Prostate gland (tissue), 2 donors: ENCODE measurements at regions not wholly inside any gene's neighbourhood (a gene's known extent, or its start where the extent isn't known, plus 50 kb on each side); places are given as distances from the start of the nearest gene placed in this dataset.

Experiments
- DNase-seq: peaks from one replicate; pipeline ENCODE4 v3.0.0-alpha.2; 2019; ENCODE audit warnings: low spot score
- H3K27ac ChIP-seq, 2 donors: fragments of 200-600 bp; sonication (generic); 2 replicates each; pipeline ENCODE4 v1.5.1; 2017 to 2019
- H3K27me3 ChIP-seq: fragments of 200-600 bp; sonication (generic); replicated peaks from 2 replicates; pipeline ENCODE4 v1.5.1; 2019; ENCODE audit not compliant: insufficient read depth
- H3K36me3 ChIP-seq, 2 donors: fragments of 200-600 bp; sonication (generic); 1 replicate in 1 of 2; 2 replicates in 1 of 2; pipeline versions ENCODE4 v1.5.1 to v1.8.1; 2017 to 2019
- H3K4me1 ChIP-seq: fragments of 200-600 bp; sonication (generic); replicated peaks from 2 replicates; pipeline ENCODE4 v1.5.1; 2019
- H3K4me3 ChIP-seq, 2 donors: fragments of 200-600 bp; sonication (generic); 2 replicates each; pipeline ENCODE4 v1.5.1; 2017 to 2019
- H3K9me3 ChIP-seq: fragments of 200-600 bp; sonication (generic); 2 replicates; pipeline ENCODE4 v1.5.1; 2017
- POLR2A ChIP-seq: fragments of 450-650 bp; IDR thresholded peaks from one replicate; pipeline ENCODE4 v1.6.1; 2016; ENCODE audit warnings: antibody characterized with exemption, mild to moderate bottlenecking
- POLR2AphosphoS5 ChIP-seq: sonication (generic); formaldehyde crosslinking; IDR thresholded peaks from one replicate; pipeline ENCODE4 v1.6.1; 2017; ENCODE audit warnings: antibody characterized with exemption
- WGBS: methylation state at CpG from one replicate; pipeline ENCODE4 v1.1.5; 2018; 5-methylcytosine and 5-hydroxymethylcytosine counted together
- intact Hi-C: fragments of 100-400 bp; cut with DNase I; formaldehyde crosslinking; loops from one replicate; pipeline ENCODE4 v1.14.2; 2022
- TF ChIP-seq, protein P1 (sequence below), 4 experiments: fragments of 200-600 bp in 2 of 4; fragments of 450-650 bp in 2 of 4; sonication (generic) in 2 of 4; IDR thresholded peaks; 1 replicate in 3 of 4; 2 replicates in 1 of 4; pipeline ENCODE4 v1.5.1; 2016 to 2019; ENCODE audit warnings: antibody characterized with exemption in 4 of 4, mild to moderate bottlenecking in 2 of 4, moderate library complexity in 2 of 4

DNA sequence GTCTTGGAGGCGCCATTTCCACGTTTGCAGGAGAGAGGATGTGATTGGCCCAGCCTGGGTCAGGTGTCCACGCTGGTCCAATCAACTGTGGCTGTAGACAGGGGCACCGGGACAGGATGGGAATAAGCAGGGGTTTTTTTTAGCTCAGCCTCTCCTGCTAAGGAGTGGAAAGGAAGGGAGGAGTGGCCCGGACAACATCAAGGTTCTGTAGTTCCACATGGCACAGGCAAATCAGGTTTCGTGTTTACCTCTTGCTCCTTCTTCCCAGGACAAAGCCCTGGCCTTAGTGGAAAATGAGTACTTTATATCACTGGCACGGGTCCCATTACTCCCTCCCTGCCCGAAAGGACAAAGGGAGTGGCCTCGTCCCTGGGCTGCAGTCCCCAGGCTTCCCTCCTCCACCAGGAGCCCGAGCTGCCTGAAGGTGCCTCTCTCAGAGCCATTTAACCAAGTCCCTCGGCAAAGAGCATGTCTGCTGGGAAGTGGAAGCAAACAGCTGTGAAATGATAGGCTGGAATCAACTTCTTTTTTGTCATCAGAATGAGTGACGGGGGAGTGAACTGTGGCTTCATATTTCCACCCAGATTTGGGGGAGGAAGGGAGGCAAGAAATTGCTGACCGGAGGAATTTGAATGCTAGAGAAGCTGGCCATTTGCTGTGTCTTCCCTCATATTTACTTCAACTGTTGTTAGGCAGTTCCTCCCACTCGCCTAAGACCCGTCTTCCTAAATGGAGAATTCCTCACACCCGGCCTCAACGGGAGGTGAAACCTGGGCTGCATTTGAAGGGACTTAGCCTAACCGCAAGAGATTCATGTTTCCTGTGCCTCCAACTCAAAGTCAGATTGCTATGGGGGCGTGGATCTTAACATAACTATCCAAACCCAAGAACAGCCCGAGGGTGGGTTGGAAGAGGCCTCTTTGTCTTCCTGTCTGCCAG is 84.9 kb upstream of the SLC44A3 start:
- intact Hi-C loops, result no loop called here
- TF ChIP-seq POLR2A (no peak), POLR2AphosphoS5 (peak; percentile 17)
- TF ChIP-seq, protein P1, sequence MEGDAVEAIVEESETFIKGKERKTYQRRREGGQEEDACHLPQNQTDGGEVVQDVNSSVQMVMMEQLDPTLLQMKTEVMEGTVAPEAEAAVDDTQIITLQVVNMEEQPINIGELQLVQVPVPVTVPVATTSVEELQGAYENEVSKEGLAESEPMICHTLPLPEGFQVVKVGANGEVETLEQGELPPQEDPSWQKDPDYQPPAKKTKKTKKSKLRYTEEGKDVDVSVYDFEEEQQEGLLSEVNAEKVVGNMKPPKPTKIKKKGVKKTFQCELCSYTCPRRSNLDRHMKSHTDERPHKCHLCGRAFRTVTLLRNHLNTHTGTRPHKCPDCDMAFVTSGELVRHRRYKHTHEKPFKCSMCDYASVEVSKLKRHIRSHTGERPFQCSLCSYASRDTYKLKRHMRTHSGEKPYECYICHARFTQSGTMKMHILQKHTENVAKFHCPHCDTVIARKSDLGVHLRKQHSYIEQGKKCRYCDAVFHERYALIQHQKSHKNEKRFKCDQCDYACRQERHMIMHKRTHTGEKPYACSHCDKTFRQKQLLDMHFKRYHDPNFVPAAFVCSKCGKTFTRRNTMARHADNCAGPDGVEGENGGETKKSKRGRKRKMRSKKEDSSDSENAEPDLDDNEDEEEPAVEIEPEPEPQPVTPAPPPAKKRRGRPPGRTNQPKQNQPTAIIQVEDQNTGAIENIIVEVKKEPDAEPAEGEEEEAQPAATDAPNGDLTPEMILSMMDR (IDR thresholded peaks at IDR 0.05), result peak in 1 of 4 experiments; percentile 8
- H3K4me3 ChIP-seq, result no peak overlapping the region
- WGBS, result 54% methylated on average over 20 of the region's 20 CpGs
- no peaks in the 10 kb centered on the region for H3K27me3 ChIP-seq
- DNase-seq, result peak; percentile 54
- H3K9me3 ChIP-seq, result no peaks in the 10 kb centered on the region
- no peaks in the 10 kb centered on the region for H3K4me1 ChIP-seq
- H3K36me3 ChIP-seq, result no peaks in the 10 kb centered on the region
- H3K27ac ChIP-seq, result peak overlapping the region; percentile 23 to 31

DNA sequence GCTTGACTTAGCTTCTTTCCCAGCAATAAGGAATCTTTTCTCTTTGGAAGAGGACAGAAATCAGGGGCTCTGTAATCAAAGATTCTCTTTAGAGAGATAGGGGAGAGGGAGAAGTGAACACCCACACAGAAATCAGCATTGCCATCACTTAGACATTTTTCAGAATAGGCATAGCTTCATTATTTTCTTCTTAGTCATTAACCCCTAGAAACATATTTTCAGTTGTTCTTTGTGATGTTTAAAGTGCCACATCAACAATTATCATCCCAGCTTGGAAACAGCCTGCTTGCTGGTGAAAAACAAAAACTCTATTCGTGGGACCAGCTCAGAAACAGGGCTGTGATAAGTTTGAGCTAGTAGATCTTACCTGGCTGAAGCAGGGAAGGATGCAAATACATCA is 88.3 kb upstream of the SLC44A3 start:
- 84% methylated on average over 1 of the region's 1 CpG for WGBS
- Histone ChIP-seq H3K4me1 (no peaks in the 10 kb centered on the region), H3K27ac (no peak overlapping the region), H3K36me3 (no peaks in the 10 kb centered on the region), H3K27me3 (no peaks in the 10 kb centered on the region), H3K4me3 (no peak overlapping the region), H3K9me3 (no peaks in the 10 kb centered on the region)
- TF ChIP-seq POLR2A, result no peak
- intact Hi-C loops, result no loop called here
- no peak for DNase-seq

DNA sequence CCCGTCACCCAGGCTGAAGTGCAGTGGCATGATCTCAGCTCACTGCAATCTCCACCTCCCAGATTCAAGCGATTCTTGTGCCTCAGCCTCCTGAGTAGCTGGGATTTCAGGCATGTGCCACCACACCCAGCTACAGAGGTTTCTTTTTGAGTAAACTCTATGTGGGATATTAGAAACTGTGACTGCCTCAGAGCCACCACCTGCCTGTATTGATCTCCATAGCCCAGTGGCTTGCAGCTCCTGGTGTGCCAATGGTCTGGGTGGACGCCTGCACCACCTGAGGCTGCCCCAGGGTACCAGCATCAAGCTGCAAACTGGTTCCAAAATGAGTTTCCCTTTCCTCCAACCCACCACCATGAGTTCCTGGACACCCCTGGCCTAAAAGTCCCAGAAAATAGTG is 89.7 kb upstream of the SLC44A3 start:
- TF ChIP-seq POLR2AphosphoS5 (no peak), POLR2A (no peak)
- TF ChIP-seq, protein P1 (IDR thresholded peaks at IDR 0.05), result no peak
- no peak for DNase-seq
- H3K4me1 ChIP-seq, result no peaks in the 10 kb centered on the region
- H3K36me3 ChIP-seq, result no peaks in the 10 kb centered on the region
- WGBS, result 100% methylated on average over 3 of the region's 3 CpGs
- intact Hi-C loops, result no loop called here
- H3K4me3 ChIP-seq, result no peak overlapping the region
- no peaks in the 10 kb centered on the region for H3K9me3 ChIP-seq
- no peak overlapping the region for H3K27ac ChIP-seq
- H3K27me3 ChIP-seq, result no peaks in the 10 kb centered on the region

DNA sequence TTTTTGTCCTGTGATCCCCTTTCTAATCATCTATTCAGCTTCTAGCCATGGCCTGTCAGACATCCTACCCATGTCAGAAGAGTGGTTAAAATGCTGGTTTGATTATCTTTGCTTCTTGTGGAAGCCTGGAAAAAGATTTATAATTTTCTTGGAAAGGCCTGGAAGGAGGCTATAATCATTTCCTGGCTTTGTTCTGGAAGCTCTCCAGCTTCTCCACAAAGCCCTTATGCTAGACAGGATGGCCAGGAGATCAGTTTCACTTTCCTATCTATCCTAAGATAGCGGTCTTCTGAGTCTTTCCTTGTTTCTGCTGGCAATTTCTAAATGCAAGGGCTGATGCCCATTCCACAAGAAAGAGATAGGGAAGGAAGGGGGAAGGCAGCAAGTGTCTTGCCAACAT is 90.9 kb upstream of the SLC44A3 start:
- H3K27ac ChIP-seq, result no peak overlapping the region
- H3K9me3 ChIP-seq, result no peaks in the 10 kb centered on the region
- no peak overlapping the region for H3K4me3 ChIP-seq
- intact Hi-C loops, result no loop called here
- no peaks in the 10 kb centered on the region for H3K36me3 ChIP-seq
- TF ChIP-seq POLR2A, result no peak
- TF ChIP-seq POLR2AphosphoS5, result no peak
- TF ChIP-seq, protein P1 (IDR thresholded peaks at IDR 0.05), result no peak
- WGBS, result 77% methylated on average over 1 of the region's 1 CpG
- no peaks in the 10 kb centered on the region for H3K4me1 ChIP-seq
- DNase-seq, result no peak
- H3K27me3 ChIP-seq, result no peaks in the 10 kb centered on the region

DNA sequence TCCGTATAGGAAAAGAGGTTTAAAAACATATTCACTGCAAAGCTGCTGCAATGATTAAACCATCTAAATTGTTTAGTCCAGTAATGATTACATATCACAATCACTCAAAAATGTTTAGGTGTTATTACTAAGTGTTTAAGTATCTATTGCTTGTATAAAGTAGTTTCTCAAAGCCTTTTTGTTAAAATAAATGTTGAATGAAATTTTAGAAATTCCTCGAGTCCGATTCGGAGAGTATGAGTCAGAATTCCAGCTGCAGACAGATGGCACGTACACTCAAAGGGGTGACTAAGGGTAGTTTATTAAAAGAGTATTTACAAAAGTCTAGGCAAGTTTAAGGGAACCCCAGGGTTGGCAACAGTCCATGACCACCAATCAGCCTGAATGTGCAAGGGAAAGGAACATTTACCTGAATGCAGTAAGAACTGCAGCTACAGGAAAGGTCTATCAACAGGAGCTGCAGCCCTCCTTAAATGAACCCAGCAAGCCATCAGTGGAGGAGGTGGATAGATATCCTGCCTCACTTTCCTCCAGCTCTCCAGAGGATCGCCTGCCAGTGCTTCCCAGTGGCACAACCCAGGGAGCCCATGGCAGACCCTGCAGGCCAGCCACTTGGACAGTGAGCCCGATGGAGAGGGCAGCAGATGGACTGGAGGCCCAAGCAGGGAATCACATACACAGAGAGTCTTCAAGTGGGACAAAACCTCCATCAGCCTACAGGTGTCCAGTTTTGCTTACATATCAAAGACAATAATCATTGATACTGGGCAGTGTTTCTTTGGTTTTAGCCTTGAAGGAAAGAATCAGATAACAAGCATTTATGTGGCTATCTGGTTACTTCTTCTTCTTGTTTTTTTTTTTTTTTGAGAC is 92.1 kb upstream of the SLC44A3 start:
- no peaks in the 10 kb centered on the region for H3K9me3 ChIP-seq
- no peaks in the 10 kb centered on the region for H3K4me1 ChIP-seq
- 47% methylated on average over 7 of the region's 7 CpGs for WGBS
- TF ChIP-seq, protein P1 (IDR thresholded peaks at IDR 0.05), result no peak
- TF ChIP-seq POLR2AphosphoS5 (no peak), POLR2A (no peak)
- DNase-seq, result no peak
- no peaks in the 10 kb centered on the region for H3K27me3 ChIP-seq
- intact Hi-C loops, result no loop called here
- no peak overlapping the region for H3K27ac ChIP-seq
- H3K4me3 ChIP-seq, result no peak overlapping the region
- no peaks in the 10 kb centered on the region for H3K36me3 ChIP-seq
